KBM-7 (cell line): ENCODE measurements at regions not wholly inside any gene's neighbourhood (a gene's known extent, or its start where the extent isn't known, plus 50 kb on each side); places are given as distances from the start of the nearest gene placed in this dataset.
"Not testable (repeated sequence)": the region's sequence is repeated elsewhere in the genome, so short reads cannot be mapped to it uniquely, and the experiment has no call there.

ENCODE experiments used
- DNase-seq: peaks from one replicate; pipeline ENCODE4 v3.0.0-alpha.2; 2015
- in situ Hi-C: fragments of 300-500 bp; cut with MboI; formaldehyde crosslinking; loops from 2 replicates; pipeline ENCODE4 v1.14.3; 2020; ENCODE audit warnings: low sequenced_read_pairs, low pct_unique_long_range_greater_than_20kb, mixed read lengths

GRCh38 chr7:152512706-152513105, 76.9 kb upstream of the KMT2C start:
- in situ Hi-C loops: no loop called here
- peak; percentile 77 for DNase-seq

GRCh38 chr7:152511736-152512135, 75.9 kb upstream of the KMT2C start:
- in situ Hi-C loops: no loop called here
- peak; percentile 23 for DNase-seq

GRCh38 chr7:152508701-152509100, 72.9 kb upstream of the KMT2C start:
- no peak for DNase-seq
- in situ Hi-C loops: no loop called here

GRCh38 chr7:152505606-152506005, 69.8 kb upstream of the KMT2C start:
- no peak for DNase-seq
- in situ Hi-C loops: no loop called here

- in situ Hi-C loops: no loop called here
- no peak for DNase-seq
Observed at GRCh38 chr7:152504816-152505215, 69.0 kb upstream of the KMT2C start.

- in situ Hi-C loops: no loop called here
- no peak for DNase-seq
Observed at GRCh38 chr7:152504367-152504766, 68.6 kb upstream of the KMT2C start.

- no peak for DNase-seq
- in situ Hi-C loops: no loop called here
Observed at GRCh38 chr7:152502813-152503790, 67.3 kb upstream of the KMT2C start.

GRCh38 chr7:152501506-152501905, 65.7 kb upstream of the KMT2C start:
- no peak for DNase-seq
- in situ Hi-C loops: no loop called here

- in situ Hi-C loops, DNase-seq: not testable (repeated sequence)
Observed at GRCh38 chr7:152499969-152500368, 64.2 kb upstream of the KMT2C start.

GRCh38 chr7:152495867-152496266, 60.1 kb upstream of the KMT2C start:
- in situ Hi-C loops: no loop called here

GRCh38 chr7:152492952-152493351, 57.1 kb upstream of the KMT2C start:
- in situ Hi-C loops: no loop called here
- DNase-seq: no peak

More at GRCh38 chr7:152495867-152496266, 60.1 kb upstream of the KMT2C start:
- no peak for DNase-seq

GRCh38 chr7:152489044-152489443, 53.2 kb upstream of the KMT2C start:
- no peak for DNase-seq
- in situ Hi-C loops: no loop called here

- in situ Hi-C loops: no loop called here
- no peak for DNase-seq
Observed at GRCh38 chr7:152486968-152487367, 51.2 kb upstream of the KMT2C start.

- in situ Hi-C loops: no loop called here
- DNase-seq: no peak
Observed at GRCh38 chr7:152485826-152486225, 50.0 kb upstream of the KMT2C start.
